ENCODE measurements at regions not wholly inside any gene's neighbourhood (a gene's known extent, or its start where the extent isn't known, plus 50 kb on each side); places are given as distances from the start of the nearest gene placed in this dataset.
"Not testable (repeated sequence)": the region's sequence is repeated elsewhere in the genome, so short reads cannot be mapped to it uniquely, and the experiment has no call there.

DNA sequence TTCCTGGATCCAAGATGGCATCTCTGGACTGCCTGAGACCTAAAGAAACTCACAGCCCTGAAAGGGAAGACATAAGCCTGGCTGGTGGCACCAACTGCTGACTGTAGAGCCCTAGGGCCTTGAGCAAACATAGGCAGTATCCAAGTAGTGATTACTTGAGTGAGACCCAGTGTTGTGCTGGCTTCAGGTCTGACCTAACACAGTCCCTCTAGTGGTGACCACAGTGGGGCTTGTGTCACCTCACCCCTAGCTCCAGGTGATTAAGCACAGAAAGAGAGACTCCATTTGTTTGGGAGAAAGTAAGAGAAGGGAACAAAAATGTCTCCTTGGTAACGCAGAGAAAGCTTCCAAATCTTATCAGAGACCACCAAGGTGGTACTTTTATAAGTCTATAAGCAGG is 496.3 kb upstream of the HTR2C start:
- DNase-seq (ENCODE audit: low read depth, low spot score), result peak; percentile 21

DNA sequence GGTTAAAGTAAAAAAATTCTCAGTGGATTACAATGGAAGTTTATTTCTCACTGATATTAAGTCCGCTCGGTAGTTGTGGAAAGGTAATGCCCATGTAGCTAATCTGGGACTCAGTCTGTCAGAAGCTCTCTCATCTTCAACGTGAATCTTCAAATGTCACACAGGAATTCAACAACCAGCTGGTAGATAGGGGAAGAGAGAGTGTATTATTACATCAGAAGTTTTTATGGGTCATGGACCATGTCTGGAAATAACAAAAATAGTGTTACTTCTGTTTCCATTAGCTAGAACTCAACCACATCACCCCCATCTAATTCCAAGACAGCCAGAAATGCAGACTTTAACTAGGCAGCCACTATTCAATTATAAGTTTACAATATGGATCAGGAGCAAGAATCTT is 506.1 kb upstream of the HTR2C start:
- no peak for DNase-seq (ENCODE audit: low read depth, low spot score)

DNA sequence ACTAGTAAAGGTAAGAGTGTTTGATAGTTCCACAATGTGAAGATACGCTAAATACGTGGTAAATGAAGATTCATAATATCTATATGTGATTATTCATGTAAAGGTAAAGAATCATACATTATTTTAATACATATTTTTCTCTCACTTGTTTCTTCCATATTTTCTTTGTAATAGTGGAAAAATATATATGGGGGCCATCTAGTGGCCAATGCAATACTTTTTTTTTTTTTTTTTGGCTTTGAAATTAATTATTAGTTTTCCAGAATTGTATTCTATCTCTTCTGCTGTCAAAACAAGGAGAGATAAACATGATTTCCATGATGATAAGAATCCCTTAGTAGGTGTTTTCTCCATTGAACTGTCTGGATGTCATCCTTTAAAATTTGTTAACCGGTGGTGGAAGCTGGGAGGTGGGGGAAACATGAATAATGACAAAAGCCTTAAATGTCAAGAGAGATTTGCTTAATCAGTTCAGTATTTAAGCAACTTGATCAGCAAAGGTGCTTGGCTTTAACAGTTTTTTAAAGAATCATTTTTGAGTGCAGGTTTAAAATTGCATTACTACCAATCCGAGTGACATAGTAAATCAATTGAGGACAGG is 508.7 kb upstream of the HTR2C start:
- no peak for DNase-seq (ENCODE audit: low read depth, low spot score)

DNA sequence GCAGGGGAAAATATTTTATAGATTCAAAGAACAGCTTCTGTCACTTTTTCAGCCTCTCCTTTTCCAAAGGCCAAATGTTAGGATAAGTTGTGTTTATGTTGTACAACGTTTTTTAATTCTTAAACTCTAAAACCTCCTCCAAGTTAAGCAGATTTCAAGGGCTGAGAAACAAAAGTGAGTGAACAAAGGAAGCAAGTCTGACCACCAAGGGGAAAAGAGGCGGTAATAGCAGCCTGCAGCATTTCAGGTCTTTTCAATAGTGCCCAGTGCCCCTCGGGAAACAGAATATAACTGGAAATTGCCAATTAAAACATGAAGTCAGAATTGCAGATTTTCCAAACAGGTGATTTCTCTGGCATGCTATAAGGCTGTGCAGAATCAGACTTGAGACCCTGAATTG is 510.0 kb upstream of the HTR2C start:
- DNase-seq (ENCODE audit: low read depth, low spot score), result no peak

DNA sequence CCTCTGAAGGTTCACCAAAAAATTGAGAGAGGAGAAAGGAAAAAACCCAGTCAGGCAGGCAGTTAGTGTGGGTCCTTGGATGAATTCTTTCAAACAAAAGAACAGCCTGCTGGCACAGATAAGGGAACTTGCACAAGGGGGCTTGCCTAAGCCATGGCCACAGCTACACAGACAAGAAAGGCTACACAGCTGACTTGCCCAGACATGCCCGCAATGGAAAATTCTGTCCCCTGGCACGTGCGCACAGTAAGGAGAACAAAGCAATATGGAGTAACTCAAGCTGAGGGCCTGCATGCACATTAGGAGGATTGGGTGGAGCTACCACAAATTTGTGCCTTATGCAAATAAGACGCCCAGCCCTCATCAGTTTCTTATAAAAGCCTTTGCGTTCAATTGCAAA is 512.5 kb upstream of the HTR2C start:
- DNase-seq (ENCODE audit: low read depth, low spot score), result no peak

DNA sequence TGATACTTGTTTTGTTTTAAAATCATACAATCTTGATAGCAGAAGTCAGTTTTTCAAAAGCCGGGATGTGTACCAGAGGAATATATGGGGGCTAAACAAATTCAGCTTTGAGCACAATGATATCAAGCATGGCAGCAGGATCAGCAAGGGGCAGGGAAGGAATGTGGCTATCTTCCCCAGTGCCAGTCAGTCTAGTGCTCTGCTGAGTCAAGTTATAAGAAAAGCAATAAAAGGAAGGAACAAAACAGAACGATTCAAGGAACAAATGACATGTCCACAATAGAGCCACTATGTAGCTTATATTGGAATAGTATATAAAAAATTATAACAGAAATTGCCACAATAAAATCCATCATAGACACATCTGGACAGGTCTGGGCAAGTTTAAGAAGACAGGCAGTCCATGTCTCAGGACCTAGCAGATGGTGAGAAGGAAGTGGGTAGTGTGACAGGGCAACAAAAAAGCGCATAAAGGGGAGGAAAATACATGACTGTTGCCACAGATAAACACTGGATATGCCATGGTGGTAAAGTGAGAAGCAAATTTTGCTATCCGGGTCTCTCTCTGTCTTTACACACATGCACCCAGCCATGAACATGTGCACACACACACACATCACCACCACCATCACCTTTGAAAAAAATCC is 518.2 kb upstream of the HTR2C start:
- DNase-seq (ENCODE audit: low read depth, low spot score), result no peak

DNA sequence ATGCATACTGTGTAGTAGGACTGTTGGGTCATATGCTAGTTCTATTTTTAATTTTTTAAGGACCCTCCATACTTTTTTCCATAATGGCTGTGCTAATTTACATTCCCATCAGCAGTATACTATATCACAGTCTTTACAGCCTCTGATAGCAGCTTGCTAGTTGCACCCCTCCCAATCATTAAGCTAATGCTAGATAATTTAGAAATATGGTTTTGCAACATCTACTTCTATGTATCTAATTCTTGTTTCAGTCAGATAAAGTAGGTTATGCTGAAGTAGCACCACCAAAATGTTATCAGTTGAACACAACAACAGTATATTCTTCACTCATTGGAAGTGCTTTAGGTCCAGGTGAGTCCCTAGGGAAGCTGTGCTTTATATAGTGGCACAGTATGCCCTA is 522.7 kb upstream of the HTR2C start:
- DNase-seq (ENCODE audit: low read depth, low spot score), result no peak

DNA sequence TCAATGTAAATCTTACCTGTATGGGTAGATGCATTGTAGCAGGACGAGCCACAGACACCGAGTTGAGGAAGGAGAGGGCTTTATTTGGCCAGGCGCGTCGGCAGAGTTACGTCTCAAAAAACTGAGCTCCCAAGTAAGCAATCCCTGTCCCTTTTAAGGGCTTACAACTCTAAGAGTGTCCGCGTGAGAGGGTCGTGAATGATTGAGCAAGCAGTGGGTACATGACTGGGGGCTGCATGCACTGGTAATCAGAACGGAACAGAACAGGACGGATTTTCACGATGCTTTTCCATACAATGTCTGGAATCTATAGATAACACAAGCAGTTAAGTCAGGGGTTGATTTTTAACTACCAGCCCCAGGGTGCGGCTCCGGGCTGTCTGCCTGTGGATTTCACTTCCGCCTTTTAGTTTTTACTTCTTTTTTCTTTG is 524.9 kb upstream of the HTR2C start:
- peak; percentile 48 for DNase-seq (ENCODE audit: low read depth, low spot score)

DNA sequence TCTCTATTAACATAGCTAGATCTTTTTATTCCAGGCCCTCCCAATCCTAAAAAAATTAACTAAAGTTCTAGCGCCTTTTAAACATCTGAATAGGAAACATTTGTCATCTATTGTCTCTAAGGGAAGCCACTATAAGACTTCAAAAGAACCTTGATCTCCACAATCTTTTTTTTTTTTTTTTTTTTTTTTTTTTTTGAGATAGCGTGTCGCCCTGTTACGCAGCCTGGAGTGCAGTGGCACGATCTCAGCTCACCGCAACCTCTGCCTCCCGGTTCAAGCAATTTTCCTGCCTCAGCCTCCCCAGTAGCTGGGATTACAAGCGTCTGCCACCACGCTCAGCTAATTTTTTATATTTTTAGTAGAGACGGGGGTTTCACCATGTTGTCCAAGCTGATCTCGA is 526.5 kb upstream of the HTR2C start:
- DNase-seq (ENCODE audit: low read depth, low spot score), result peak; percentile 18

DNA sequence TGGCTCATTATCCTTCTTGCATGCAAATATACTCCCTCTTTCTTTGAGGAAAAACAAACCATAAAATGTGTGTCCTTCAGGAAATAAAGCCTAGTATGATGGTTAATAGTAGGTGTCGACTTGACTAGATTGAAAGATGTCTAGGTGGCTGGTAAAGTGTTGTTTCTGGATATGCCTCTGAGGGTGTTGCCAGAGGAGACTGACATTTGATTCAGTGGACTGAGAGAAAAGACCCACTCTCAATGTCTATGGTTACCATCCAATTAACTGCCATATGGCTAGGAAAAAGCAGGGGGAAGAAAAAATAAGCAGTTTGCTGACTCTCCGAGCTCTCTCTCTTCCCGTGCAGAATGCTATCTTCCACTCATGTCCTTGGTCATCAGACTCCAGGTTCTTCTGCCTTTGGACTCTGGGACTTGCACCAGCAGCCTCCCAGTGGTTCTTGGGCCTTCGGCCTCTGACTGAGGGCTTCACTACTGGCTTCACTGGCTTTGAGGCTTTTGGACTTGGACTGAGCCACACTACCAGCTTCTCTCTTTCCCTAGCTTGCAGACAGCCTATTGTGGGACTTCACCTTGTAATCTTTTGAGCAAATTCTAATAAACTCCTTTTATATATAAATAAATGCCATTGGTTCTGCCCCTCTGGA is 532.1 kb upstream of the HTR2C start:
- no peak for DNase-seq (ENCODE audit: low read depth, low spot score)

DNA sequence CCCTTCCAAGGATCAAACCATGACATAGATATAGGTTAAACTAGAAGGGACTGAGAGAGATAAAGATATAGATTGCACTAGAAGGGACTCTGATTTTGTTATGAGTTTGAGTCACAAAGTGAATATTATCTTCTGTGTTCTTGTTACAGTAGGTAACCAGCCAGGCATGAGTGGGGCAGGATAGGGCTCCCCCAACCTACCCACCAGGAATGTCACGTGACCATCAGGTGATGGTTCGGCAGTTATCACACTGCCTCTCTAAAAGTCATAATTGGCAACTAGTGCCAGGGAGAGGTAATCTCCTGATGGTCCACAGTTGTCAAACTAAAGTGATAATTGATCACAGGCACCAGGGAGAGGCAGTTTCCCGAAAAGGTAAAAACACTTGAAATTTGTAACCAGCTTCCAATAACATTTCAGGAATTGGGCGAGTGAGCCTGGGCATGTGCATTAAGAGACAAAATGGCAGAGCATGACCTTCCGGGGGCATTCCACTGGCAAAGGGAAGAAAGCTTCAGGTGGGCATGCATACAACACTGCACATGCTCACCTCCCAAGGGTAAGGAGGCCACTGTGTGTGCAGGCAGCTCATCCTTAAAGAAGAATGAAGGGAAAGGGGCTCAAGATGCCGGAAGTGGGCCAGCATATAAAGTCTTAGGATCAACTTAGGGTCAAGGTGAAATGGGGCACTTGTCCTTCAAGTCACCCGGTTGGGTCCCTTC is 533.6 kb upstream of the HTR2C start:
- no peak for DNase-seq (ENCODE audit: low read depth, low spot score)

DNA sequence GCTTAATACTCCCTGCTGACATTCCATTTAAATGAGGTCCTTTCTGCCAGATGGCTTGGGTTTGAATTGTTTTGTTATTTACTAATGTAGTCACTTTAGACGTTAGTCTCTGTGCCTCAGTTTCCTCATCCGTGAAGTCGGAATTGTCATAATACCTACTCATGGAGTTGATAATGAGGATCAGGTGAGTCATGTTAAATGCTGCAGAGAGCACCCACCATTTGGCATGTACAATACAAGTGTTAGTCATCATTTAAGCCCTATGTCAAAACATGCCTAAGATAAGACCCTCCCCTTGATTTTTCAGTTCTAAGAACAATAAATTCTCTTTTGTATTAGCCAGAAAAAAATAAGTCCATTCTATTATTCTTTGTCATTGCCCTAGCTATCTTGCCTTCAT is 534.8 kb upstream of the HTR2C start:
- no peak for DNase-seq (ENCODE audit: low read depth, low spot score)

DNA sequence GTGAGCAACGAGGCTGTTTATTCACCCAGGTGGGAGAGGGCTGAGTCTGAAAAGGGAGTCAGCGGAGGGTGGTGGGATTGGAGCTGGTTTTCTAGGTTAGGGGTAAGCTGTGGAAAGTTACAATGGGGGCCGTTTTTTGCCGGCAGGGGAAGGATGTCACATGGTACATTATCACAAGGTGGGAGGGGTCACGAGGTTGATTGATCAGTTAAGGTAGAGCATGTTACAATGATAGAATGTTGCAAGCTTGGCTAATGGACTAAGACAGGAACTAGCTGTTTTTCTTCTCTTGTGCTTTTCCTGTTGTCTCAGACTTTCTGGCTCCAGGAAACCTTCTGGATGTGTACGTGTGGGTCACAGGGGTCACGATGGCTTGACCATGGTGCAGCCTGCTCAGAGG is 536.3 kb upstream of the HTR2C start:
- DNase-seq (ENCODE audit: low read depth, low spot score), result peak; percentile 44

DNA sequence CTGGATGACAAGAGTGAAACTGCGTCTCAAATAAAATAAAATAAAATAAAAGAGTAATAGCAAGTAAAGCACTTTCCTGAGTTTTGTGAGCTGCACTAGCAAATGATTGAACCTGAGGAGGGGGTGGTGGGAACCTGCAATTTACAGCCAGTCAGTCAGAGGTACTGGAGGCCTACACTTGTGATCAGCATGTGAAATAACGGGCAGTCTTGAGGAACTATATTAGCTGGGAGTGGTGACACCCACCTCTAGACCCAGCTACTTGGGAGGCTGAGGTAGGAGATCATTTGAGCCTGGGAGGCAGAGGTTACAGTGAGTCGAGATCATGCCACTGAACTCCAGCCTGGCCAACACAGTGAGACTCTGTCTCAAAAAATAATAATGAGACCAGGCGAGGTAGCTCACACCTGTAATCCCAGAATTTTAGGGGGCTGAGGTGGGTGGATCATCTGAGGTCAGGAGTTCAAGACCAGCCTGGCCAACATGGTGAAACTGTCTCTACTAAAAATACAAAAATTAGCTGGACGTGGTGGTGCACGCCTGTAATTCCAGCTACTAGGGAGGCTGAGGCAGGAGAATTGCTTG is 537.1 kb upstream of the HTR2C start:
- no peak for DNase-seq (ENCODE audit: low read depth, low spot score)

DNA sequence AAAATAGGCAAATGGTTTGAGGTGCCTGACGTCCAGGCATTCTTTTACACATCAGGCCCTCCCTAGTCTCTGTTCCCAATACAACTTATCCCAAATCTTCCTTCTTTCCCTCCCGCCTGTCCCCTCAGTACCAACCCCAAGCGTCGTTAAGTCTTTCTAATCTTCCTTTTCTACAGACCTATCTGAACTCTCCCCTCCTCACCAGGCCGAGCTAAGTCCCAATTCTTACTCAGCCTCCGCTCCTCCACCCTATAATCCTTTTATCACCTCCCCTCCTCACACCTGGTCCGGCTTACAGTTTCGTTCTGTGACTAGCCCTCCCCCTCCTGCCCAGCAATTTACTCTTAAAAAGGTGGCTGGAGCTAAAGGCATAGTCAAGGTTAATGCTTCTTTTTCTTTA is 542.4 kb upstream of the HTR2C start:
- not testable (repeated sequence) for DNase-seq (ENCODE audit: low read depth, low spot score)

DNA sequence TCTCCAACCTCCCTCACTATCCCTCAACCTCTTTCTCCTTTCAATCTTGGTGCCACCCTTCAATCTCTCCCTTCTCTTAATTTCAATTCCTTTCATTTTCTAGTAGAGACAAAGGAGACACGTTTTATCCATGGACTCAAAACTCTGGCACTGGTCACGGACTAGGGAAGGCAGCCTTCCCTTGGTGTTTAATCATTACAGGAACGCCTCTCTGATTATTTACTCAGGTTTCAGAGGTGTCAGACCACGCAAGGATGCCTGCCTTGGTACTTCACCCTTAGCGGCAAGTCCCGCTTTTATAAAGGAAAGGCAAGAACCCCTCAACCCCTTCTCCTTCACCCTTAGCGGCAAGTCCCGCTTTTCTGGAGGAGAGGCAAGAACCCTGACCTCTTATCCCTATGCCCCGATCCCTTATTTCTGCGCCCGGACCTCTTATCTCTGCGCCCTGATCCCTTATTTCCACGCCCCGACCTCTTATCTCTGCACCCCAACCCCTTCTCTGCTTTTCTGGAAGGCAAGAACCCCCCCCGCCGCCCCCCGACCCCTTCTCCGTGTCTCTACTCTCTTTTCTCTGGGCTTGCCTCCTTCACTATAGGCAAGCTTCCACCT is 543.1 kb upstream of the HTR2C start:
- not testable (repeated sequence) for DNase-seq (ENCODE audit: low read depth, low spot score)

DNA sequence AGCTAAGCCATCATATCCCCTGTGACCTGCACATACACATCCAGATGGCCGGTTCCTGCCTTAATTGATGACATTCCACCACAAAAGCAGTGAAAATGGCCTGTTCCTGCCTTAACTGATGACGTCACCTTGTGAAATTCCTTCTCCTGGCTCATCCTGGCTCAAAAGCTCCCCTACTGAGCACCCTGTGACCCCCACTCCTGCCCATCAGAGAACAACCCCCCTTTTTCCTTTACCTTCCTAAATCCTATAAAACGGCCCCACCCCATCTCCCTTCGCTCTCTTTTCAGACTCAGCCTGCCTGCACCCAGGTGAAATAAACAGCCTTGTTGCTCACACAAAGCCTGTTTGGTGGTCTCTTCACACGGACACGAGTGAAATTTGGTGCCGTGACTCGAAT is 543.8 kb upstream of the HTR2C start:
- DNase-seq (ENCODE audit: low read depth, low spot score), result peak; percentile 15

DNA sequence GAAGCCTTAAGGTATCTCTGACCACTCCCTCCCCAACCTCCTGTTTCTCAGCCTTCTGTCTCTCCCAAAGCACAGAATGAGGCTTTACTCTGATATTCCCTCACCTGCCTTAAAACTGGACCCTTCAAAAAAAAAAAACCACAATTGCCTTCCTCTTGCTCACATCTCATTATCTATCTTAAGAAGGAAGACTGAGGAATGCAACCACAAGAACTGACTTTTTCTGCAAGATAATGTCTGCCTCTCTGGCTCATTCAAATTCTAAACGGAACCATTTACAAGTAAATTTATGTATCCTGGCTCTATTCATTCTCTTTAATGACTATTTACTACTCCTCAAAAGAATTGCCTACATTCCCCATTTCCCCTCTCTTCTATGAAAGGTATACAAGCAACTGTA is 545.5 kb upstream of the HTR2C start:
- DNase-seq (ENCODE audit: low read depth, low spot score), result peak; percentile 59

DNA sequence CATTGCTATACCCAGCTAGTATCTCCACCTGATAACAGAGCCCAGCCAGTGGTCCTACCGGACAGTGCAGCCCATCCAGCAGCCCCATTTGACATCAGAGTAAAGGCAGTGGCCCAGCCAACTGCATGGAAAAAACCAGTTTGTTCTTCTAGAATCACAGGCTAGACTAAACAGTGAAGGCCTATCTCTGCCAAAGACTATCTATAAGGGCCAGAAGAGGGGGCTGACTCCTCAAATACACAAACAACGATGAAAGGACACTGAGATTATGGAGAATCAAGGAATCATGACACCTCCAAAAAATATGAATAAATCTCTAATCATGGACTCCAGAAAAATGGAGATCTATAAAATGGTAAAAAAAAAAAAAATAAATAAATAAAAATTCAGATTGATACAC is 546.4 kb upstream of the HTR2C start:
- DNase-seq (ENCODE audit: low read depth, low spot score), result no peak

DNA sequence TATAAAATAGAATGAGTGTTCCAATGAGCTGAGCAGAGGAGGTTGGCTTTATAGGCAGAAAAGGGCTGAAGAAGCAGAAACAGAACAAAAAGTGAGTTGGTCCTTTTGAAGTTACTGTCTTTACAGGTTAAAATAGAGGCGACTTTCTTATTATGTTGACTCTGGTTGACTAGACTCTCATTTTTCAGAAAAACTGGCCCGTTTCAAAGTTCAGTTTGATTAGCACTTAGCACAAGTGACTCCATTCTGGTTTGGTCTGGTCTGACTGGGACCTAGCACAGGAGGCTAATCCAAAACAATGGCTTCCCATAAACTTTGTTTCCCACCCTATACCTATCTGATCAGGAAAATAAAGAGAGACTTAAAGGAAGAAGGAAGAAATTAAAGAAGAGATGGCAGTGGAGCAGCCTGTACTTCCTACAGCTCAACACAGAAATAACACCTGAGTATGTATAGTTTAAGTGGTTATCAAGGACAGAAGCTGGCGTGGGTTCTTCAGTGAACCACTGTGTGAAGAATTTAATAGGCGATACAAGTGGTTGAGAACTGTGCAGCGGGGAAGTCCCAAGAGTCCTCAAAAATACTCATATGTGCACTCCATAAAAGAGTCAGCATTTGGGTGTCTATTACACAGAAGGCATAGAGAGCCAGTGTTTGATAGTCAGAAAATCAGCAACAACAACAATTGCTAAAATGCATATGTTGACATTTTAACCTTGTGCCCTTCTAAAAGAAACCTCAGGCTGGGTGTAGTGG is 554.8 kb upstream of the HTR2C start:
- no peak for DNase-seq (ENCODE audit: low read depth, low spot score)

DNA sequence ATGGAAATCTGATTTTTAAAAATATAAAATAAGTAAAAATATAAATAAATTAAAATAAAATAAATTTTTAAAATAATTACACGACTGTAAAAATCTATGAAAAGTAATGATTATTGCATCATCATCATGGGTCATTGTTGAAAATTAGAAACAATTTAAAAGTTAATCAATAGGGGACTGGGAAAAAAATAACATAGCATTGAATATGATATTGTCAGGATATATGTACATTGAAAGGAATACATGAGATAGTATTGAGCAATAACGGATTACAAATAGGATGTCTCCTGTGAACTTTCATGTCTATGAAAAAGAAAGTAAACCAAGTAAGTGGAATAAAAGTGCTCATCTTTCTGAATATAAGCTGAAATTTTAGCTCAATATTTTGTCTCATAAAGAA is 566.8 kb upstream of the HTR2C start:
- no peak for DNase-seq (ENCODE audit: low read depth, low spot score)

All from ELF-1 (cell line).